Omental fat pad (tissue), 3 donors: ENCODE measurements at regions not wholly inside any gene's neighbourhood (a gene's known extent, or its start where the extent isn't known, plus 50 kb on each side); places are given as distances from the start of the nearest gene placed in this dataset.

Source experiments
- ATAC-seq: fragments of 150-250 bp; one replicate; pipeline ENCODE4 v1.9.1; 2016; ENCODE audit warnings: mild to moderate bottlenecking, moderate library complexity; ENCODE audit not compliant: low FRiP score
- DNase-seq: peaks from one replicate; pipeline ENCODE4 v3.0.0-alpha.2; 2019; ENCODE audit warnings: low spot score
- CTCF ChIP-seq, 3 donors: fragments of 450-650 bp; IDR thresholded peaks; one replicate each; pipeline ENCODE4 v1.5.1; 2016 to 2017; ENCODE audit warnings: antibody characterized with exemption in 3 of 3, mild to moderate bottlenecking in 3 of 3, moderate library complexity in 2 of 3

DNA sequence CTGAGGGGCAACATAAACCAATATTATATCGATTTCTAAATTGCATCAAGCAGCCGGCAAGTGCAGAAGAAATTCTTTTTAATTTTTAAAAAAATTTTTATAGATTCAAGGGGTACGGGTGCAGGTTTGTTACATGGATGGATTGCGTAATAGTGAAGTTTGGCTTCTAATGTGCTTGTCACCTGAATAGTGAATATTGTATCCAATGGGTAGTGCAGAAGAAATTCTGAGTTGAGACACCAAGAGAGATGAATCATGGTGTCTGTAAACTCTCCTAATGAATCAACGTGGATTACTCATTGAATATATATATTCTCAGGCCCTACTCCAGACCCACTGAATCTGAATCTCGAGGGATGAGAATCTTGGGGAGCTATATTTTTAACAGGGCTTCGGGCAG lies 253.7 kb upstream of the FOXD3 start:
- ATAC-seq (no peak), DNase-seq (no peak)
- no peak for TF ChIP-seq CTCF (IDR thresholded peaks at IDR 0.05)

- TF ChIP-seq CTCF (IDR thresholded peaks at IDR 0.05), result no peak
- ATAC-seq (no peak), DNase-seq (no peak)
These were observed 253.2 kb upstream of the FOXD3 start for GRCh38 chr1:63069214-63069613.

- no peak for TF ChIP-seq CTCF (IDR thresholded peaks at IDR 0.05)
- DNase-seq (no peak), ATAC-seq (no peak)
These were observed 248.8 kb upstream of the FOXD3 start for GRCh38 chr1:63073309-63074306.

GRCh38 chr1:63074321-63074720 lies 248.0 kb upstream of the FOXD3 start:
- DNase-seq (no peak), ATAC-seq (no peak)
- no peak for TF ChIP-seq CTCF (IDR thresholded peaks at IDR 0.05)

GRCh38 chr1:63082766-63083165 lies 239.6 kb upstream of the FOXD3 start:
- TF ChIP-seq CTCF (IDR thresholded peaks at IDR 0.05), result no peak
- ATAC-seq (no peak), DNase-seq (no peak)

DNA sequence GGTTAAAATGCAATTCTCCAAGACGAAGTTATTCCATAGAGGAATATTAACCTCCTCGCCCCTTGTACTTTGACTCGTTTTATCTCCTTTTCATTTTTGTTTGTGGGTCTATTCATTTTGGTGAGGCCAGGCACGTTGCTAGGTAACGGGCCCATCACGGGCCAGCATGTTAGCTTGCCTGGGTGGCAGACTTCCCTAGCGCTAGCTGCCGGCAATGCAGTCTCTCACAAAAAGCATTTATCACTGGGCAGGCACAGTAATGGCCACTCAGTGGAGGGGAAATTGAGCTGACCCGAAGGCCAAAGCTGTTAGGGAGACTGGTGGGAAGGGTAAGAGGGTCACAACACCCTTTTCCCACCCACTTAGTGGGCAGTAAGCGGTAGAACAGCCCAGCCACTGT lies 234.4 kb upstream of the FOXD3 start:
- no peak for TF ChIP-seq CTCF (IDR thresholded peaks at IDR 0.05)
- DNase-seq, result no peak
- no peak for ATAC-seq

GRCh38 chr1:63099188-63099587 lies 223.2 kb upstream of the FOXD3 start:
- no peak for ATAC-seq
- TF ChIP-seq CTCF (IDR thresholded peaks at IDR 0.05), result no peak
- DNase-seq, result no peak
